Esophagus squamous epithelium (tissue), 4 donors: ENCODE measurements at regions not wholly inside any gene's neighbourhood (a gene's known extent, or its start where the extent isn't known, plus 50 kb on each side); places are given as distances from the start of the nearest gene placed in this dataset.

Source experiments
- CTCF ChIP-seq, 6 experiments: fragments of 450-650 bp in 4 of 6; fragments of 200-600 bp in 2 of 6; sonication (generic) in 2 of 6; IDR thresholded peaks; one replicate each; pipeline ENCODE4 v1.5.1; 2016 to 2019; ENCODE audit warnings: antibody characterized with exemption in 6 of 6, mild to moderate bottlenecking in 4 of 6, moderate library complexity in 4 of 6
- POLR2A ChIP-seq, 4 donors: fragments of 450-650 bp; IDR thresholded peaks; one replicate each; pipeline ENCODE4 v1.6.1; 2017; ENCODE audit warnings: antibody characterized with exemption in 4 of 4, mild to moderate bottlenecking in 4 of 4, moderate library complexity in 3 of 4

- TF ChIP-seq CTCF (IDR thresholded peaks at IDR 0.05) (no peak), POLR2A (IDR thresholded peaks at IDR 0.05) (no peak)
Measured at GRCh38 chr2:58879834-58880233, 638.7 kb upstream of the FANCL start.
